ENCODE measurements at regions not wholly inside any gene's neighbourhood (a gene's known extent, or its start where the extent isn't known, plus 50 kb on each side); places are given as distances from the start of the nearest gene placed in this dataset.
"Not testable (repeated sequence)": the region's sequence is repeated elsewhere in the genome, so short reads cannot be mapped to it uniquely, and the experiment has no call there.

GRCh38 chrX:64580605-64581004 is 185.4 kb upstream of the MTMR8 start:
- peak; percentile 47 for DNase-seq

GRCh38 chrX:64580035-64580434 is 184.8 kb upstream of the MTMR8 start:
- DNase-seq: peak; percentile 48

- peak; percentile 51 for DNase-seq
Measured at GRCh38 chrX:64571011-64571410, 175.8 kb upstream of the MTMR8 start.

- no peak for DNase-seq
Measured at GRCh38 chrX:64570204-64570603, 175.0 kb upstream of the MTMR8 start.

GRCh38 chrX:64565348-64565747 is 170.1 kb upstream of the MTMR8 start:
- DNase-seq: not testable (repeated sequence)

- peak; percentile 53 for DNase-seq
Measured at GRCh38 chrX:64549236-64549635, 154.0 kb upstream of the MTMR8 start.

- DNase-seq: no peak
Measured at GRCh38 chrX:64536736-64537135, 141.5 kb upstream of the MTMR8 start.
